KMS-11 (cell line): ENCODE measurements at regions not wholly inside any gene's neighbourhood (a gene's known extent, or its start where the extent isn't known, plus 50 kb on each side); places are given as distances from the start of the nearest gene placed in this dataset.
"Not testable (repeated sequence)": the region's sequence is repeated elsewhere in the genome, so short reads cannot be mapped to it uniquely, and the experiment has no call there.

ENCODE experiments used
- H2AFZ ChIP-seq: fragments of 200-600 bp; sonication (generic); 2 replicates; pipeline ENCODE4 v1.6.1; 2016; ENCODE audit warnings: antibody characterized with exemption, mixed run types, low read depth
- H3K27ac ChIP-seq: fragments of 200-600 bp; sonication (generic); 2 replicates; pipeline ENCODE4 v1.6.1; 2016; ENCODE audit warnings: mild to moderate bottlenecking, mixed run types
- H3K27me3 ChIP-seq: fragments of 200-600 bp; sonication (generic); 2 replicates; pipeline ENCODE4 v1.6.1; 2017; ENCODE audit warnings: mild to moderate bottlenecking, low read depth, mixed run types, moderate library complexity; ENCODE audit not compliant: insufficient read depth
- H3K36me3 ChIP-seq: fragments of 200-600 bp; sonication (generic); 2 replicates; pipeline ENCODE4 v1.6.1; 2017; ENCODE audit warnings: mild to moderate bottlenecking, mixed run types; ENCODE audit not compliant: insufficient read depth
- H3K4me1 ChIP-seq: fragments of 200-600 bp; sonication (generic); 2 replicates; pipeline ENCODE4 v1.6.1; 2016; ENCODE audit warnings: mild to moderate bottlenecking, low read depth, mixed run types; ENCODE audit not compliant: poor library complexity, severe bottlenecking
- H3K4me2 ChIP-seq: fragments of 200-600 bp; sonication (generic); 2 replicates; pipeline ENCODE4 v1.7.0; 2016; ENCODE audit warnings: mild to moderate bottlenecking, mixed run types
- H3K4me3 ChIP-seq: fragments of 200-600 bp; sonication (generic); IDR thresholded peaks from 2 replicates; pipeline ENCODE4 v1.6.1; 2017; ENCODE audit warnings: low read depth, low read length, mixed read lengths; ENCODE audit not compliant: insufficient read depth
- H3K79me2 ChIP-seq: fragments of 200-600 bp; sonication (generic); 2 replicates; pipeline ENCODE4 v1.6.1; 2016; ENCODE audit warnings: low read depth, mixed run types; ENCODE audit not compliant: insufficient read depth
- H3K9ac ChIP-seq: fragments of 200-600 bp; sonication (generic); 2 replicates; pipeline ENCODE4 v1.6.1; 2016; ENCODE audit warnings: mild to moderate bottlenecking, mixed run types
- H4K20me1 ChIP-seq: fragments of 200-600 bp; sonication (generic); 2 replicates; pipeline ENCODE4 v1.6.1; 2016; ENCODE audit warnings: mild to moderate bottlenecking, mixed run types; ENCODE audit not compliant: insufficient read depth
- TF ChIP-seq, protein P1 (sequence below): fragments of 200-600 bp; sonication (generic); conservative IDR thresholded peaks from 2 replicates; pipeline ENCODE4 v1.6.1; 2017; ENCODE audit warnings: low read depth, mild to moderate bottlenecking, antibody characterized with exemption, low read length, moderate library complexity, mixed read lengths

DNA sequence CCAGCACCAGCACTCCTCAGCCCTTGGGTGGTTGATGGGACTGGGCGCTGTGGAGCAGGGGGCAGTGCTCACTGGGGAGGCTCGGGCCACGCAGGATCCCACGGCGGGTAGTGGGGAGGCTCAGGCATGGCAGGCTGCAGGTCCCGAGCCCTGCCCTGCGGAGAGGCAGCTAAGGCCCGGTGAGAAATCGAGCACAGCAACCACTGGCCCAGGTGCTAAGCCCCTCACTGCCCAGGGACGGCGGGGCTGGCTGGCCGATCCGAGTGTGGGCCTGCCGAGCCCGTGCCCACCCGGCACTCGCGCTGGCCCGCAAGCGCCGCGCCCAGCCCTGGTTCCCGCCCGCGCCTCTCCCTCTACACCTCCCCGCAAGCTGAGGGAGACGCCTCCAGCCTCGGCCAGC, 56.0 kb upstream of the ZNF195 start:
- Histone ChIP-seq H3K79me2 (no peaks in the 10 kb centered on the region), H3K4me1 (no peaks in the 10 kb centered on the region), H3K27me3 (no peaks in the 10 kb centered on the region), H3K9ac (no peak overlapping the region), H3K36me3 (no peaks in the 10 kb centered on the region), H2AFZ (no peak overlapping the region), H3K4me3 (no peak overlapping the region), H3K4me2 (no peak overlapping the region), H4K20me1 (no peaks in the 10 kb centered on the region), H3K27ac (no peak overlapping the region)
- TF ChIP-seq, protein P1, sequence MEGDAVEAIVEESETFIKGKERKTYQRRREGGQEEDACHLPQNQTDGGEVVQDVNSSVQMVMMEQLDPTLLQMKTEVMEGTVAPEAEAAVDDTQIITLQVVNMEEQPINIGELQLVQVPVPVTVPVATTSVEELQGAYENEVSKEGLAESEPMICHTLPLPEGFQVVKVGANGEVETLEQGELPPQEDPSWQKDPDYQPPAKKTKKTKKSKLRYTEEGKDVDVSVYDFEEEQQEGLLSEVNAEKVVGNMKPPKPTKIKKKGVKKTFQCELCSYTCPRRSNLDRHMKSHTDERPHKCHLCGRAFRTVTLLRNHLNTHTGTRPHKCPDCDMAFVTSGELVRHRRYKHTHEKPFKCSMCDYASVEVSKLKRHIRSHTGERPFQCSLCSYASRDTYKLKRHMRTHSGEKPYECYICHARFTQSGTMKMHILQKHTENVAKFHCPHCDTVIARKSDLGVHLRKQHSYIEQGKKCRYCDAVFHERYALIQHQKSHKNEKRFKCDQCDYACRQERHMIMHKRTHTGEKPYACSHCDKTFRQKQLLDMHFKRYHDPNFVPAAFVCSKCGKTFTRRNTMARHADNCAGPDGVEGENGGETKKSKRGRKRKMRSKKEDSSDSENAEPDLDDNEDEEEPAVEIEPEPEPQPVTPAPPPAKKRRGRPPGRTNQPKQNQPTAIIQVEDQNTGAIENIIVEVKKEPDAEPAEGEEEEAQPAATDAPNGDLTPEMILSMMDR: no peak

- not testable (repeated sequence) for H3K4me1 ChIP-seq, H3K27me3 ChIP-seq, H2AFZ ChIP-seq, H4K20me1 ChIP-seq, H3K9ac ChIP-seq, H3K4me3 ChIP-seq, H3K27ac ChIP-seq, H3K79me2 ChIP-seq, H3K36me3 ChIP-seq, H3K4me2 ChIP-seq
Observed at GRCh38 chr11:3429191-3429590, 50.2 kb upstream of the ZNF195 start.
